GM10248 (cell line): ENCODE measurements at regions not wholly inside any gene's neighbourhood (a gene's known extent, or its start where the extent isn't known, plus 50 kb on each side); places are given as distances from the start of the nearest gene placed in this dataset.

ENCODE experiments used
- CTCF ChIA-PET: fragments of 300-600 bp; sonication (Branson Sonifier 250); formaldehyde crosslinking; extraction: SDS; loops from one replicate; lab custom pipeline; 2021; ENCODE audit warnings: antibody characterized with exemption; lab: Yijun Ruan, JAX
- POLR2A ChIA-PET: fragments of 350-650 bp; sonication (Branson Sonifier 250); formaldehyde crosslinking; extraction: SDS; loops from one replicate; lab custom pipeline; 2020; ENCODE audit warnings: antibody characterized with exemption; lab: Yijun Ruan, JAX
- DNase-seq: peaks from one replicate; pipeline ENCODE4 v3.0.0; 2012; ENCODE audit errors: extremely low spot score
- CTCF ChIP-seq: IDR thresholded peaks from 2 replicates; pipeline ENCODE4 v1.5.1; 2012; ENCODE audit warnings: mild to moderate bottlenecking, low read depth; ENCODE audit errors: extremely low read depth, missing control alignments, control extremely low read depth

- ChIA-PET CTCF (interaction anchor here (1.2 kb wide), 1 partner anchor 9 kb away, joined by 3 read pairs; no protein-coding TSS in a partner anchor), POLR2A (no interaction called here)
- TF ChIP-seq CTCF, result no peak
- DNase-seq, result no peak
Observed at GRCh38 chr1:68796888-68797287, 300.0 kb upstream of the DEPDC1 start.

GRCh38 chr1:68798071-68798470, 301.2 kb upstream of the DEPDC1 start:
- DNase-seq, result no peak
- no peak for TF ChIP-seq CTCF
- POLR2A ChIA-PET, result no interaction called here
- CTCF ChIA-PET, result no interaction called here

GRCh38 chr1:68799096-68799495, 302.2 kb upstream of the DEPDC1 start:
- no peak for TF ChIP-seq CTCF
- DNase-seq, result no peak
- CTCF ChIA-PET, result no interaction called here
- POLR2A ChIA-PET, result no interaction called here

GRCh38 chr1:68800182-68800581, 303.3 kb upstream of the DEPDC1 start:
- TF ChIP-seq CTCF, result no peak
- ChIA-PET POLR2A (no interaction called here), CTCF (interaction anchor here (1.1 to 1.3 kb wide), 2 partner anchors 8 to 16 kb away, joined by 3 to 4 read pairs; no protein-coding TSS in a partner anchor)
- DNase-seq, result no peak

DNA sequence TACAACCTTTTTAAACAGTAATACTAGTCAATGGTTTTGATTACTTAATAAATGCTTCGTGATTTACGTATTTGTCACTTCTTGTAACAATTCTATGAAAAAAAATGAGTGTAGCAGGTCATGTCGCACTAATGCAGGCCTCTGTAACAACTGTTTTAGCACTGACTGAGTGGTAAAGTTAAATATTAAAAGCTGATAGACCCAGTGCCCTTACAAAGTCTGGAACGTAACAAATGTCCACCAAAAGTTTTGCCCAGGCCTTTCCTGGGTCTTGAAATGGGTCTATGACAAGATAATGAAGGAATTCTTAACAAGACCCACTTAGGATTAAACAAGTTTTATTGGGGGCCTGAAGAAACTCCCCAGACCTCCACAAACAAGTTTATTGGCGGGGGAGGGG, 304.6 kb upstream of the DEPDC1 start:
- TF ChIP-seq CTCF, result no peak
- CTCF ChIA-PET, result interaction anchor here (1.1 kb wide), 1 partner anchor 17 kb away, joined by 3 read pairs; no protein-coding TSS in a partner anchor
- POLR2A ChIA-PET, result no interaction called here
- DNase-seq, result no peak

DNA sequence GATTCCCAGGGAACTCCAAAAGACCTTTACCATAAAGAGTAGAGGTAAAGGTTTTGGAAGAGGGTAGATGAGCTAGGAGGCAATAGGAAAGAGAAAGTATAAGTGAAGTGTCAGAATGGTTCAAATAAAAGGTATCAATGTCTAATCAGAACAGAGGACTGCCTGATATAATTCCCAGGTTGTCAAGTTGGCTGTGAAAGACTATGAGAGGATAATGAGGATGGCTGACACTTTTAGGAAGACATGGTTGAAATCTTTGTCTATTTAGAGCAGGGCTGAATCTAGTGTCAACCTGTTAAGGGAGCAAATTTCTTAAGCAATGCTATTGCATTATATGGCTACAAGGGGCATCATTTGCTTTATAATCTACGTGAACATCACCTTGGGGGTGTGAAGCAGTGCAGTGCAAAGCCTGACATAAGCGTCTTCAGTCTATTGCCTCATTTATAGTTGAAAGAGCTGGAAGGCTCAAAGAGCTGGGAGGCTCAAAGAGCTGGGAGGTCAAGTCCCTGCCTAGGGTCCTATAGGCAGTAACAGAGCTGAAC, 308.3 kb upstream of the DEPDC1 start:
- CTCF ChIA-PET, result interaction anchor here (1.1 to 1.6 kb wide), 2 partner anchors 15 to 31 kb away, joined by 3 to 5 read pairs; no protein-coding TSS in a partner anchor
- POLR2A ChIA-PET, result no interaction called here
- no peak for DNase-seq
- TF ChIP-seq CTCF, result no peak

- DNase-seq, result no peak
- CTCF ChIA-PET, result interaction anchor here (0.5 kb wide), 1 partner anchor 1889 kb away, joined by 3 read pairs; no protein-coding TSS in a partner anchor
- POLR2A ChIA-PET, result no interaction called here
- no peak for TF ChIP-seq CTCF
Observed at GRCh38 chr1:68808351-68808750, 311.5 kb upstream of the DEPDC1 start.
